Trophoblast cell (in vitro differentiated cells and primary cell): ENCODE measurements at regions not wholly inside any gene's neighbourhood (a gene's known extent, or its start where the extent isn't known, plus 50 kb on each side); places are given as distances from the start of the nearest gene placed in this dataset.

Source experiments
- DNase-seq, 2 donors: peaks; one replicate each; pipeline ENCODE4 v3.0.0-alpha.2; 2016
- H2AFZ ChIP-seq: 2 replicates; pipeline ENCODE4 v1.6.1; 2013; ENCODE audit warnings: low read length, moderate library complexity, mild to moderate bottlenecking; ENCODE audit not compliant: insufficient read depth, poor library complexity
- H2AK5ac ChIP-seq: 2 replicates; pipeline ENCODE4 v1.6.1; 2013; ENCODE audit warnings: mild to moderate bottlenecking, low read length
- H2BK120ac ChIP-seq: 2 replicates; pipeline ENCODE4 v1.6.1; 2013; ENCODE audit warnings: low read length, mild to moderate bottlenecking, moderate library complexity; ENCODE audit not compliant: insufficient read depth, poor library complexity
- H2BK12ac ChIP-seq: 2 replicates; pipeline ENCODE4 v1.6.1; 2013; ENCODE audit warnings: mild to moderate bottlenecking, low read length, moderate library complexity
- H2BK5ac ChIP-seq: 2 replicates; pipeline ENCODE4 v1.6.1; 2013; ENCODE audit warnings: low read length, low read depth, moderate library complexity, mild to moderate bottlenecking; ENCODE audit not compliant: poor library complexity
- H3K14ac ChIP-seq: 2 replicates; pipeline ENCODE4 v1.6.1; 2013; ENCODE audit warnings: mild to moderate bottlenecking, low read length
- H3K18ac ChIP-seq: 2 replicates; pipeline ENCODE4 v1.6.1; 2013; ENCODE audit warnings: mild to moderate bottlenecking, low read length
- H3K23ac ChIP-seq: 2 replicates; pipeline ENCODE4 v1.6.1; 2013; ENCODE audit warnings: low read length
- H3K27ac ChIP-seq: 2 replicates; pipeline ENCODE4 v1.5.1; 2013; ENCODE audit warnings: low read depth, mild to moderate bottlenecking, inconsistent platforms, low read length, moderate library complexity
- H3K27me3 ChIP-seq: 2 replicates; pipeline ENCODE4 v1.6.1; 2013; ENCODE audit warnings: inconsistent platforms, mild to moderate bottlenecking, low read length, moderate library complexity; ENCODE audit not compliant: insufficient read depth
- H3K36me3 ChIP-seq, 2 experiments: 1 replicate in 1 of 2; 2 replicates in 1 of 2; pipeline ENCODE4 v1.6.1; 2013; ENCODE audit warnings: low read length in 2 of 2, mild to moderate bottlenecking in 2 of 2, moderate library complexity in 1 of 2; ENCODE audit not compliant: insufficient read depth in 2 of 2, control insufficient read depth in 1 of 2
- H3K4ac ChIP-seq: 2 replicates; pipeline ENCODE4 v1.6.1; 2013; ENCODE audit warnings: low read depth, mild to moderate bottlenecking, low read length, moderate library complexity
- H3K4me1 ChIP-seq, 2 experiments: 1 replicate in 1 of 2; 2 replicates in 1 of 2; pipeline ENCODE4 v1.6.1; 2013; ENCODE audit warnings: low read length in 2 of 2, mild to moderate bottlenecking in 2 of 2, moderate library complexity in 1 of 2; ENCODE audit not compliant: insufficient read depth in 2 of 2, control insufficient read depth in 1 of 2
- H3K4me2 ChIP-seq: 2 replicates; pipeline ENCODE4 v1.6.1; 2013; ENCODE audit warnings: inconsistent platforms, mild to moderate bottlenecking, low read length, moderate library complexity
- H3K4me3 ChIP-seq: 2 replicates; pipeline ENCODE4 v1.5.1; 2013; ENCODE audit warnings: mild to moderate bottlenecking, low read depth, low read length, inconsistent platforms
- H3K79me1 ChIP-seq: one replicate; pipeline ENCODE4 v1.6.1; 2013; ENCODE audit warnings: low read length
- H3K79me2 ChIP-seq: 2 replicates; pipeline ENCODE4 v1.6.1; 2013; ENCODE audit warnings: low read length, mild to moderate bottlenecking; ENCODE audit not compliant: control insufficient read depth, insufficient read depth, poor library complexity
- H3K9ac ChIP-seq: 2 replicates; pipeline ENCODE4 v1.6.1; 2013; ENCODE audit warnings: mild to moderate bottlenecking, low read length
- H3K9me3 ChIP-seq: 2 replicates; pipeline ENCODE4 v1.6.1; 2013; ENCODE audit warnings: low read depth, mild to moderate bottlenecking, control low read depth, inconsistent platforms, low read length; ENCODE audit not compliant: insufficient read depth
- H4K12ac ChIP-seq: 2 replicates; pipeline ENCODE4 v1.6.1; 2013; ENCODE audit warnings: low read depth, mild to moderate bottlenecking, low read length, moderate library complexity
- H4K8ac ChIP-seq: 2 replicates; pipeline ENCODE4 v1.6.1; 2013; ENCODE audit warnings: low read depth, mild to moderate bottlenecking, low read length, moderate library complexity
- H4K91ac ChIP-seq: one replicate; pipeline ENCODE4 v1.6.1; 2013; ENCODE audit warnings: low read depth, mild to moderate bottlenecking, low read length, moderate library complexity
- WGBS: extraction: QIAGEN DNeasy Blood & Tissue Kit; methylation state at CpG from one replicate; pipeline ENCODE4 v1.1.7; 2013; ENCODE audit warnings: missing lambda C conversion rate; ENCODE audit not compliant: insufficient read length, insufficient coverage; ENCODE audit errors: extremely low coverage; 5-methylcytosine and 5-hydroxymethylcytosine counted together

- H3K23ac ChIP-seq = no peak overlapping the region
- H4K8ac ChIP-seq = no peak overlapping the region
- H3K4me1 ChIP-seq = peaks cover 0 to 2% of the 10 kb centered on the region in 2 experiments
- no peak overlapping the region for H2BK12ac ChIP-seq
- DNase-seq = no peak
- H3K79me2 ChIP-seq = no peaks in the 10 kb centered on the region
- no peak overlapping the region for H2AK5ac ChIP-seq
- H3K4me2 ChIP-seq = no peak overlapping the region
- WGBS = no CpG with 5 or more reads among the region's 1 CpG
- H3K36me3 ChIP-seq = no peaks in the 10 kb centered on the region
- no peak overlapping the region for H3K4ac ChIP-seq
- H3K4me3 ChIP-seq = no peak overlapping the region
- no peak overlapping the region for H3K18ac ChIP-seq
- no peak overlapping the region for H4K12ac ChIP-seq
- no peak overlapping the region for H2BK120ac ChIP-seq
- no peak overlapping the region for H3K27ac ChIP-seq
- no peak overlapping the region for H2AFZ ChIP-seq
- H2BK5ac ChIP-seq = no peak overlapping the region
- H3K14ac ChIP-seq = no peak overlapping the region
- no peaks in the 10 kb centered on the region for H3K79me1 ChIP-seq
- no peaks in the 10 kb centered on the region for H3K27me3 ChIP-seq
- H3K9ac ChIP-seq = no peak overlapping the region
- H4K91ac ChIP-seq = no peak overlapping the region
- no peaks in the 10 kb centered on the region for H3K9me3 ChIP-seq
These were observed 136.1 kb upstream of the PROK2 start for GRCh38 chr3:71921036-71921435.

- H3K4ac ChIP-seq = no peak overlapping the region
- no CpG with 5 or more reads among the region's 3 CpGs for WGBS
- no peak overlapping the region for H2AFZ ChIP-seq
- H3K79me2 ChIP-seq = no peaks in the 10 kb centered on the region
- no peaks in the 10 kb centered on the region for H3K27me3 ChIP-seq
- H3K18ac ChIP-seq = no peak overlapping the region
- H2BK120ac ChIP-seq = no peak overlapping the region
- H4K91ac ChIP-seq = no peak overlapping the region
- peak in 1 of 2 donors; percentile 8 for DNase-seq
- no peak overlapping the region for H3K23ac ChIP-seq
- no peak overlapping the region for H3K27ac ChIP-seq
- no peak overlapping the region for H4K8ac ChIP-seq
- no peak overlapping the region for H3K4me2 ChIP-seq
- no peak overlapping the region for H2BK5ac ChIP-seq
- H3K9ac ChIP-seq = no peak overlapping the region
- no peaks in the 10 kb centered on the region for H3K9me3 ChIP-seq
- H4K12ac ChIP-seq = no peak overlapping the region
- no peaks in the 10 kb centered on the region for H3K36me3 ChIP-seq
- H3K14ac ChIP-seq = no peak overlapping the region
- H3K79me1 ChIP-seq = no peaks in the 10 kb centered on the region
- peaks cover 0 to 2% of the 10 kb centered on the region in 2 experiments for H3K4me1 ChIP-seq
- H2BK12ac ChIP-seq = no peak overlapping the region
- no peak overlapping the region for H3K4me3 ChIP-seq
- H2AK5ac ChIP-seq = no peak overlapping the region
These were observed 134.6 kb upstream of the PROK2 start for GRCh38 chr3:71919572-71919971.

DNA sequence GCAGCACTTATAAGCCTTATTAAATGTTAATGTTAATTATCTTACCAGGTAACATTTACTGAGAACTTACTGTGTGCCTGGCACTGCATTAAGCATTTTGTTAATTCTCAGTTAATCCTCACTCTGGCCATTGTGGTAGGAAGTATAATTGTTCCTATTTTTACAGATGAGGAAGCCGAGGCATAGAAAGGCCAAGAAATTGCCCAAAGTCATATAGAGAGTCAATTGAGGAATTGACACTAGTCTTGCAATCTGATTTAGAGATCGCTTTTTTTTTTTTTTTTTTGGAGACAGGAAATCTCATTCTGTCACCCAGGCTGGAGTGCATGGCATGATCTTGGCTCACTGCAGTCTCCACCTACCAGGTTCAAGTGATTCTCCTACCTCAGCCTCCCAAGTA lies 132.6 kb upstream of the PROK2 start:
- Histone ChIP-seq H3K36me3 (no peaks in the 10 kb centered on the region), H4K91ac (no peak overlapping the region)
- no CpG with 5 or more reads among the region's 2 CpGs for WGBS

GRCh38 chr3:71916747-71917369 lies 131.9 kb upstream of the PROK2 start:
- Histone ChIP-seq H3K4me1 (peaks cover 2 to 10% of the 10 kb centered on the region in 2 experiments), H3K23ac (no peak overlapping the region), H3K79me2 (no peaks in the 10 kb centered on the region), H3K4me2 (no peak overlapping the region), H2AK5ac (peak overlapping the region; percentile 26), H2BK120ac (no peak overlapping the region), H3K9me3 (no peaks in the 10 kb centered on the region), H4K91ac (no peak overlapping the region), H3K79me1 (no peaks in the 10 kb centered on the region), H2BK12ac (no peak overlapping the region), H3K27ac (no peak overlapping the region), H3K14ac (no peak overlapping the region), H3K9ac (no peak overlapping the region), H3K36me3 (no peaks in the 10 kb centered on the region), H4K12ac (no peak overlapping the region), H3K27me3 (no peaks in the 10 kb centered on the region), H2BK5ac (no peak overlapping the region), H4K8ac (no peak overlapping the region), H3K4me3 (no peak overlapping the region), H3K4ac (no peak overlapping the region), H3K18ac (no peak overlapping the region), H2AFZ (no peak overlapping the region)
- no CpG with 5 or more reads among the region's 5 CpGs for WGBS
- DNase-seq = peak; percentile 31 to 79

More for the DNA sequence above, 132.6 kb upstream of the PROK2 start:
- no peaks in the 10 kb centered on the region for H3K27me3 ChIP-seq
- H2AK5ac ChIP-seq = no peak overlapping the region
- no peak overlapping the region for H4K12ac ChIP-seq
- H3K9ac ChIP-seq = no peak overlapping the region
- H3K27ac ChIP-seq = no peak overlapping the region
- H3K9me3 ChIP-seq = no peaks in the 10 kb centered on the region
- no peak overlapping the region for H2BK120ac ChIP-seq
- H3K79me2 ChIP-seq = no peaks in the 10 kb centered on the region
- peaks cover 2 to 10% of the 10 kb centered on the region in 2 experiments for H3K4me1 ChIP-seq
- no peak overlapping the region for H4K8ac ChIP-seq
- no peak overlapping the region for H3K4ac ChIP-seq
- no peaks in the 10 kb centered on the region for H3K79me1 ChIP-seq
- no peak overlapping the region for H3K23ac ChIP-seq
- H2BK12ac ChIP-seq = no peak overlapping the region
- H3K4me2 ChIP-seq = no peak overlapping the region
- H3K18ac ChIP-seq = no peak overlapping the region
- no peak overlapping the region for H2AFZ ChIP-seq
- DNase-seq = no peak
- no peak overlapping the region for H3K14ac ChIP-seq
- no peak overlapping the region for H3K4me3 ChIP-seq
- no peak overlapping the region for H2BK5ac ChIP-seq
